ENCODE measurements at regions not wholly inside any gene's neighbourhood (a gene's known extent, or its start where the extent isn't known, plus 50 kb on each side); places are given as distances from the start of the nearest gene placed in this dataset.

DNA sequence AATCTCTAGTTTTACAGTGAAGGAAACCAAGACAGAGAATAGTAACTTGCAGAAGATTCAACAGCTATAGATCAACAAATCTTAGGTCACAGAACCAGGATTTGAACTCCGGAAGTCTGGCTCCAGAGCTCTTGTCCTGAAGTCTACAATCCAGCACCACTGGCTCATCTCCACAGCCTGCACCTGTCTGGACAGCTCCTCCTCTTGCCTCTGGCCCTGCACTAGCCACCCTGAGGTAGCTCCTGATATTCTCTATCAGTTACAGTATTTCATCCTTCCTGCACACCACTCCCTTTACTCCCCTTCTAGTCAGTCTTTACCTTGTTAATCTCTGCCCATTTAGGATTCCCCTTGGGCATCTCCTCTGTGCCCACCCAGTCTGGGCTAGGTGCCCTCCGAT, 58.1 kb upstream of the LNX1 start:
- TF ChIP-seq, protein P1, sequence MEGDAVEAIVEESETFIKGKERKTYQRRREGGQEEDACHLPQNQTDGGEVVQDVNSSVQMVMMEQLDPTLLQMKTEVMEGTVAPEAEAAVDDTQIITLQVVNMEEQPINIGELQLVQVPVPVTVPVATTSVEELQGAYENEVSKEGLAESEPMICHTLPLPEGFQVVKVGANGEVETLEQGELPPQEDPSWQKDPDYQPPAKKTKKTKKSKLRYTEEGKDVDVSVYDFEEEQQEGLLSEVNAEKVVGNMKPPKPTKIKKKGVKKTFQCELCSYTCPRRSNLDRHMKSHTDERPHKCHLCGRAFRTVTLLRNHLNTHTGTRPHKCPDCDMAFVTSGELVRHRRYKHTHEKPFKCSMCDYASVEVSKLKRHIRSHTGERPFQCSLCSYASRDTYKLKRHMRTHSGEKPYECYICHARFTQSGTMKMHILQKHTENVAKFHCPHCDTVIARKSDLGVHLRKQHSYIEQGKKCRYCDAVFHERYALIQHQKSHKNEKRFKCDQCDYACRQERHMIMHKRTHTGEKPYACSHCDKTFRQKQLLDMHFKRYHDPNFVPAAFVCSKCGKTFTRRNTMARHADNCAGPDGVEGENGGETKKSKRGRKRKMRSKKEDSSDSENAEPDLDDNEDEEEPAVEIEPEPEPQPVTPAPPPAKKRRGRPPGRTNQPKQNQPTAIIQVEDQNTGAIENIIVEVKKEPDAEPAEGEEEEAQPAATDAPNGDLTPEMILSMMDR (IDR thresholded peaks at IDR 0.05; ENCODE audit: borderline replicate concordance, extremely low read depth, low read length, poor library complexity, severe bottlenecking) = no peak
- no peak for TF ChIP-seq EZH2 (IDR thresholded peaks at IDR 0.05; ENCODE audit: borderline replicate concordance, low read depth, low read length, severe bottlenecking)
